CMK (cell line): ENCODE measurements at regions not wholly inside any gene's neighbourhood (a gene's known extent, or its start where the extent isn't known, plus 50 kb on each side); places are given as distances from the start of the nearest gene placed in this dataset.

ENCODE experiments used
- DNase-seq: peaks from one replicate; pipeline ENCODE4 v3.0.0-alpha.2; 2010; ENCODE audit warnings: low read depth

- DNase-seq = no peak
These were observed 345.7 kb downstream of the BMP4 start for GRCh38 chr14:53610947-53611346.

- no peak for DNase-seq
These were observed 347.6 kb downstream of the BMP4 start for GRCh38 chr14:53609009-53609408.

- no peak for DNase-seq
These were observed 348.3 kb downstream of the BMP4 start for GRCh38 chr14:53608369-53608768.

GRCh38 chr14:53606203-53606602 lies 350.4 kb downstream of the BMP4 start:
- no peak for DNase-seq

- no peak for DNase-seq
These were observed 351.1 kb downstream of the BMP4 start for GRCh38 chr14:53605562-53605961.

- no peak for DNase-seq
These were observed 352.6 kb downstream of the BMP4 start for GRCh38 chr14:53603994-53604393.

GRCh38 chr14:53601409-53601808 lies 355.2 kb downstream of the BMP4 start:
- DNase-seq = no peak

- no peak for DNase-seq
These were observed 357.2 kb downstream of the BMP4 start for GRCh38 chr14:53599221-53599945.

- no peak for DNase-seq
These were observed 359.6 kb downstream of the BMP4 start for GRCh38 chr14:53596853-53597525.

GRCh38 chr14:53591816-53592215 lies 364.8 kb downstream of the BMP4 start:
- no peak for DNase-seq

- DNase-seq = no peak
These were observed 375.1 kb downstream of the BMP4 start for GRCh38 chr14:53581504-53581903.

GRCh38 chr14:53571641-53572328 lies 384.8 kb downstream of the BMP4 start:
- DNase-seq = no peak

- no peak for DNase-seq
These were observed 385.9 kb downstream of the BMP4 start for GRCh38 chr14:53570411-53571387.

GRCh38 chr14:53569446-53569845 lies 387.2 kb downstream of the BMP4 start:
- no peak for DNase-seq

GRCh38 chr14:53567236-53567780 lies 389.3 kb downstream of the BMP4 start:
- no peak for DNase-seq

- no peak for DNase-seq
These were observed 391.8 kb downstream of the BMP4 start for GRCh38 chr14:53564870-53565269.

- DNase-seq = no peak
These were observed 393.0 kb downstream of the BMP4 start for GRCh38 chr14:53563628-53564027.

- DNase-seq = no peak
These were observed 400.1 kb upstream of the DDHD1 start for GRCh38 chr14:53553221-53553620.

- DNase-seq = no peak
These were observed 398.7 kb upstream of the DDHD1 start for GRCh38 chr14:53551862-53552261.

GRCh38 chr14:53550776-53551175 lies 397.7 kb upstream of the DDHD1 start:
- no peak for DNase-seq

GRCh38 chr14:53549956-53550355 lies 396.8 kb upstream of the DDHD1 start:
- no peak for DNase-seq

- no peak for DNase-seq
These were observed 394.5 kb upstream of the DDHD1 start for GRCh38 chr14:53547593-53547992.
